GM12873 (cell line): ENCODE measurements at regions not wholly inside any gene's neighbourhood (a gene's known extent, or its start where the extent isn't known, plus 50 kb on each side); places are given as distances from the start of the nearest gene placed in this dataset.

Source experiments
- TF ChIP-seq, protein P1 (sequence below): IDR thresholded peaks from 2 replicates; pipeline ENCODE4 v1.5.1; 2012; ENCODE audit warnings: low read depth, mild to moderate bottlenecking, moderate library complexity, low read length, control low read depth; ENCODE audit not compliant: insufficient read depth; ENCODE audit errors: missing control alignments

GRCh38 chr13:97758317-97758716, 195.2 kb upstream of the IPO5 start:
- TF ChIP-seq, protein P1, sequence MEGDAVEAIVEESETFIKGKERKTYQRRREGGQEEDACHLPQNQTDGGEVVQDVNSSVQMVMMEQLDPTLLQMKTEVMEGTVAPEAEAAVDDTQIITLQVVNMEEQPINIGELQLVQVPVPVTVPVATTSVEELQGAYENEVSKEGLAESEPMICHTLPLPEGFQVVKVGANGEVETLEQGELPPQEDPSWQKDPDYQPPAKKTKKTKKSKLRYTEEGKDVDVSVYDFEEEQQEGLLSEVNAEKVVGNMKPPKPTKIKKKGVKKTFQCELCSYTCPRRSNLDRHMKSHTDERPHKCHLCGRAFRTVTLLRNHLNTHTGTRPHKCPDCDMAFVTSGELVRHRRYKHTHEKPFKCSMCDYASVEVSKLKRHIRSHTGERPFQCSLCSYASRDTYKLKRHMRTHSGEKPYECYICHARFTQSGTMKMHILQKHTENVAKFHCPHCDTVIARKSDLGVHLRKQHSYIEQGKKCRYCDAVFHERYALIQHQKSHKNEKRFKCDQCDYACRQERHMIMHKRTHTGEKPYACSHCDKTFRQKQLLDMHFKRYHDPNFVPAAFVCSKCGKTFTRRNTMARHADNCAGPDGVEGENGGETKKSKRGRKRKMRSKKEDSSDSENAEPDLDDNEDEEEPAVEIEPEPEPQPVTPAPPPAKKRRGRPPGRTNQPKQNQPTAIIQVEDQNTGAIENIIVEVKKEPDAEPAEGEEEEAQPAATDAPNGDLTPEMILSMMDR, result no peak

GRCh38 chr13:97761796-97762540, 191.5 kb upstream of the IPO5 start:
- TF ChIP-seq, protein P1, result no peak

GRCh38 chr13:97766749-97767148, 186.7 kb upstream of the IPO5 start:
- TF ChIP-seq, protein P1, result no peak

DNA sequence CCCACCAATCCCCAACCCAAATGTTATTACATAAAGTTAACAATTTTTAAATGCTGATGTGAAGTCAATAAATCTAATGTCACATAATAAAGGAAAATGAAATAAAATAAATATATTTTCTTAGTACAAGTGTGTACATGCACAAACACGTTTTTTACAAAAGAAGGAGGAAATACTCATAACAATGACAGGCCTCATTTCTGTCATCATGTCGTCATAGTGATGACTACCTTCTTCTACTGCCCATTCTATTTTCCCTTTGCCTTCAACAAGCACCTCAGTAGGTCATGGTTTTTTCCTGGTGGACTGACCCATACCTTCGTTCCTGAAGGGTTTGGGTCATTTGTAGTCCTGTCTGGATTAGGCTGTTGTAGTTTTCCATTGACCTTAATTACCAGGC, 185.3 kb upstream of the IPO5 start:
- TF ChIP-seq, protein P1, result no peak

DNA sequence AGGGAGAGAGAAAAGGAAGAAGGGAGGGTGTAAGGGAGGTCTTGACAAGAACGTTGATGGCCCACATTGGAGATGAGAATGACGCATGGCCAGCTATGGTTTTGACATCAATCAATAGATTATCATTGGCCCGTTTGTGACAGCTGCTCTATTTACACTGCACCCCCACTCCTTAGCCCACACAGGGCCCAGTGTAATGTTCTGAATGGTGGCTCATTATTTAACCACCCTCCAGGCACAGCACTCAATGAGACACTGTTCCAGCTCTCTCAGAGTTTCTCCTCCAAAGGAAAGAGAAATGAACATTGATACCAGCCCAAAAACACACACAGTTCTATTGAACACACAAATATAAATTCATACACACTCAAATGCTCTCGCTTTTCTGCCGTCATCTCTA, 173.0 kb upstream of the IPO5 start:
- TF ChIP-seq, protein P1, result no peak

DNA sequence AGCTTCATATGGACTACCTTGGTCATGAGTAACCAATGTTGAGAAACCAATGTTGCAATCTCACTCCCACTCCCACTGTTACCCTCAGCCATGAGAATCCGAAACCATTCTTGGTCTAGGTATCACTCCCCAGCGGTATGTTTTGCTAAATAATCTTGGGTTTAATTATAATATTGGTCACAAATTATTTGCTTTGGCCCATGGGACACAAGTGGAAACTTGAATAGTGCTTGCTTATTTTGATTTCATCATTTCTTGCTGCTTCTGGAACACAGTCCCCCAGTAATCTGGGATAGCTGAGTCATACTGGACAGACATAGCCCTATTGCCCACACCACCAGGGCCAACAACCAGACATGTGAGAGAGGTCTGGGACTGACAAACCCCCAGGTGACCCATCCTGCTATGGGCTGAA, 171.6 kb upstream of the IPO5 start:
- TF ChIP-seq, protein P1, result no peak

- TF ChIP-seq, protein P1, result no peak
Measured at GRCh38 chr13:97786510-97786909, 167.0 kb upstream of the IPO5 start.
